Kidney (tissue), 13 donors: ENCODE measurements at regions not wholly inside any gene's neighbourhood (a gene's known extent, or its start where the extent isn't known, plus 50 kb on each side); places are given as distances from the start of the nearest gene placed in this dataset.

ENCODE experiments used
- DNase-seq, 5 donors: peaks; one replicate each; pipeline ENCODE4 v3.0.0-alpha.2; 2013 to 2020
- FAIRE-seq: peaks from 2 replicates; lab custom pipeline; 2012; peaks lifted over from hg19 to GRCh38; lab: Jason Lieb, UNC
- H3K27ac ChIP-seq, 2 donors: one replicate each; pipeline ENCODE4 v1.7.0; 2013; ENCODE audit warnings: low read depth in 2 of 2, low read length in 2 of 2, inconsistent platforms in 1 of 2
- H3K27me3 ChIP-seq: one replicate; pipeline ENCODE4 v1.7.1; 2013; ENCODE audit warnings: low read length, inconsistent platforms; ENCODE audit not compliant: control insufficient read depth, insufficient read depth
- H3K36me3 ChIP-seq, 3 donors: one replicate each; pipeline versions ENCODE4 v1.7.0 to v1.7.1; 2013; ENCODE audit warnings: low read length in 3 of 3, control low read depth in 1 of 3, inconsistent platforms in 1 of 3; ENCODE audit not compliant: insufficient read depth in 3 of 3, control insufficient read depth in 2 of 3
- H3K4me1 ChIP-seq, 3 donors: one replicate each; pipeline versions ENCODE4 v1.7.0 to v1.7.1; 2013; ENCODE audit warnings: low read length in 3 of 3, inconsistent platforms in 1 of 3, low read depth in 1 of 3; ENCODE audit not compliant: control insufficient read depth in 2 of 3, insufficient read depth in 2 of 3
- H3K4me3 ChIP-seq, 3 donors: one replicate each; pipeline versions ENCODE4 v1.7.0 to v1.8.1; 2013; ENCODE audit warnings: low read length in 3 of 3, control low read depth in 1 of 3, inconsistent platforms in 1 of 3
- H3K9ac ChIP-seq, 3 donors: one replicate each; pipeline versions ENCODE4 v1.7.0 to v1.7.1; 2013; ENCODE audit warnings: low read length in 3 of 3, control low read depth in 1 of 3, inconsistent platforms in 1 of 3
- H3K9me3 ChIP-seq, 3 donors: one replicate each; pipeline versions ENCODE4 v1.7.0 to v1.7.1; 2013; ENCODE audit warnings: low read length in 3 of 3, control low read depth in 1 of 3, inconsistent platforms in 1 of 3; ENCODE audit not compliant: control insufficient read depth in 2 of 3, insufficient read depth in 1 of 3
- intact Hi-C: fragments of 100-400 bp; cut with DNase I; formaldehyde crosslinking; loops from one replicate; pipeline ENCODE4 v1.11.1; 2022
- TF ChIP-seq, protein P1 (sequence below): IDR thresholded peaks from 3 replicates; pipeline ENCODE4 v1.5.1; 2012; ENCODE audit warnings: mild to moderate bottlenecking, moderate library complexity, borderline replicate concordance; ENCODE audit not compliant: insufficient read depth; ENCODE audit errors: extremely low read depth
- donor health status: control.
- donor health status: control.
- donor health status: control.
- donor health status: control.
- donor health status: control.
- donor health status: DM: yes; HTN: yes; CAD: no.
- donor health status: Normal renal cell carcinoma (clear cell type).

GRCh38 chr7:142535123-142535779 lies 214.0 kb upstream of the PRSS1 start:
- intact Hi-C loops: no loop called here
- H3K9me3 ChIP-seq: no peaks in the 10 kb centered on the region
- no peaks in the 10 kb centered on the region for H3K36me3 ChIP-seq
- no peak overlapping the region for H3K9ac ChIP-seq
- TF ChIP-seq, protein P1, sequence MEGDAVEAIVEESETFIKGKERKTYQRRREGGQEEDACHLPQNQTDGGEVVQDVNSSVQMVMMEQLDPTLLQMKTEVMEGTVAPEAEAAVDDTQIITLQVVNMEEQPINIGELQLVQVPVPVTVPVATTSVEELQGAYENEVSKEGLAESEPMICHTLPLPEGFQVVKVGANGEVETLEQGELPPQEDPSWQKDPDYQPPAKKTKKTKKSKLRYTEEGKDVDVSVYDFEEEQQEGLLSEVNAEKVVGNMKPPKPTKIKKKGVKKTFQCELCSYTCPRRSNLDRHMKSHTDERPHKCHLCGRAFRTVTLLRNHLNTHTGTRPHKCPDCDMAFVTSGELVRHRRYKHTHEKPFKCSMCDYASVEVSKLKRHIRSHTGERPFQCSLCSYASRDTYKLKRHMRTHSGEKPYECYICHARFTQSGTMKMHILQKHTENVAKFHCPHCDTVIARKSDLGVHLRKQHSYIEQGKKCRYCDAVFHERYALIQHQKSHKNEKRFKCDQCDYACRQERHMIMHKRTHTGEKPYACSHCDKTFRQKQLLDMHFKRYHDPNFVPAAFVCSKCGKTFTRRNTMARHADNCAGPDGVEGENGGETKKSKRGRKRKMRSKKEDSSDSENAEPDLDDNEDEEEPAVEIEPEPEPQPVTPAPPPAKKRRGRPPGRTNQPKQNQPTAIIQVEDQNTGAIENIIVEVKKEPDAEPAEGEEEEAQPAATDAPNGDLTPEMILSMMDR: peak; percentile 62
- no peak overlapping the region for H3K4me3 ChIP-seq
- no peak overlapping the region for H3K27ac ChIP-seq
- no peaks in the 10 kb centered on the region for H3K27me3 ChIP-seq
- DNase-seq (peak in 4 of 5 donors; percentile 60 to 77 (median 69)), FAIRE-seq (no peak)
- H3K4me1 ChIP-seq: no peaks in the 10 kb centered on the region

DNA sequence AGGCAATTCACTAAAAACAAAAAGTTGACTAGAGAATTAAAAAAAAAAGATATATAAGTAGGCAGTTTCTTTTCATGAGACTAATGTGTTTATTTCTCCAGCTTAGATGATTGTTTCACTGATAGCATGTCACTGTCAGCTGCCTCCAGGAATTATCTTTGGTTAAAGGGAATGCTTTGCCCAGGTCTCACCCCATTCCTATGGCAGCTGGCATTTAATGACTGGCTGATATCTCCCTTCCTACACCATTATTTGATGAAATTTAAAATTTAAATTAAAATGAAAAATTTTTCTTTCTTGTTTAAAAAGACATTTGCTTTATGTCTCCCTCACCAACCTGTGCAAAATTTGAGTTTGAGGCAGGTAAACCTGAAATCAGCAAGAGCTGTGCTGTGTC lies 214.5 kb upstream of the PRSS1 start:
- no peaks in the 10 kb centered on the region for H3K4me1 ChIP-seq
- no peaks in the 10 kb centered on the region for H3K36me3 ChIP-seq
- FAIRE-seq (no peak), DNase-seq (no peak)
- H3K27me3 ChIP-seq: no peaks in the 10 kb centered on the region
- intact Hi-C loops: no loop called here
- TF ChIP-seq, protein P1: no peak
- H3K27ac ChIP-seq: no peak overlapping the region
- no peak overlapping the region for H3K9ac ChIP-seq
- H3K4me3 ChIP-seq: no peak overlapping the region
- no peaks in the 10 kb centered on the region for H3K9me3 ChIP-seq

- FAIRE-seq: no peak
- Histone ChIP-seq H3K27ac (no peak overlapping the region), H3K9ac (no peak overlapping the region), H3K27me3 (no peaks in the 10 kb centered on the region), H3K9me3 (no peaks in the 10 kb centered on the region), H3K4me1 (no peaks in the 10 kb centered on the region), H3K4me3 (no peak overlapping the region), H3K36me3 (no peaks in the 10 kb centered on the region)
- TF ChIP-seq, protein P1: no peak
- intact Hi-C loops: no loop called here
- no peak for DNase-seq
Observed at GRCh38 chr7:142533920-142534319, 215.4 kb upstream of the PRSS1 start.

DNA sequence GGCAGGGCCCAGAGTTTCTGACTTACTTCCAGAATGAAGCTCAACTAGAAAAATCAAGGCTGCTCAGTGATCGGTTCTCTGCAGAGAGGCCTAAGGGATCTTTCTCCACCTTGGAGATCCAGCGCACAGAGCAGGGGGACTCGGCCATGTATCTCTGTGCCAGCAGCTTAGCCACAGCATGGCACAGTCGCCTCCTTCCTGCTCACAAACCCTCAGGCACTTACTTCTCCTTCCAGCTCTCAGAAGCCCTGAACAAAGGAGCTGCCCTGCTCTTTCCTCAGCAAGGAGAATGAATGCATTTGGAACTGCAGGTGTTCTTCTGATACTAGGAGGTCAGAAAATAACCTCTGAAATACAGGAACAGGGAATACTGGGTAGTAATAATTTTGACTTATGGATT lies 219.7 kb upstream of the PRSS1 start:
- no peak overlapping the region for H3K27ac ChIP-seq
- no peak for DNase-seq
- intact Hi-C loops: no loop called here
- H3K27me3 ChIP-seq: no peaks in the 10 kb centered on the region
- no peak overlapping the region for H3K9ac ChIP-seq
- no peak overlapping the region for H3K4me3 ChIP-seq
- H3K4me1 ChIP-seq: no peaks in the 10 kb centered on the region
- no peak for FAIRE-seq
- H3K36me3 ChIP-seq: no peaks in the 10 kb centered on the region
- TF ChIP-seq, protein P1: no peak
- H3K9me3 ChIP-seq: no peaks in the 10 kb centered on the region
